ENCODE measurements at regions not wholly inside any gene's neighbourhood (a gene's known extent, or its start where the extent isn't known, plus 50 kb on each side); places are given as distances from the start of the nearest gene placed in this dataset.
A peak's percentile ranks its signal among the peaks of the same experiment; 100 is the strongest.

GRCh38 chr16:9183682-9184353 lies 92.4 kb downstream of the HAPSTR1 start:
- no peak for DNase-seq
- no peak for ATAC-seq
- intact Hi-C loops (cut with DNase I): no loop called here

GRCh38 chr16:9184354-9184690 lies 92.9 kb downstream of the HAPSTR1 start:
- intact Hi-C loops (cut with DNase I): no loop called here
- no peak for DNase-seq
- ATAC-seq: no peak

- ATAC-seq (no peak), DNase-seq (no peak)
- intact Hi-C loops (cut with DNase I): no loop called here
Measured at GRCh38 chr16:9185381-9185780, 93.9 kb downstream of the HAPSTR1 start.

GRCh38 chr16:9186061-9186460 lies 94.6 kb downstream of the HAPSTR1 start:
- ATAC-seq: no peak
- intact Hi-C loops (cut with DNase I): no loop called here
- DNase-seq: no peak

GRCh38 chr16:9188721-9189120 lies 97.3 kb downstream of the HAPSTR1 start:
- DNase-seq: no peak
- ATAC-seq: no peak
- intact Hi-C loops (cut with DNase I): no loop called here

- intact Hi-C loops (cut with DNase I): no loop called here
- ATAC-seq (no peak), DNase-seq (no peak)
Measured at GRCh38 chr16:9191274-9191850, 99.9 kb downstream of the HAPSTR1 start.

- ATAC-seq: no peak
- intact Hi-C loops (cut with DNase I): no loop called here
- no peak for DNase-seq
Measured at GRCh38 chr16:9192746-9193145, 101.3 kb downstream of the HAPSTR1 start.

- DNase-seq (no peak), ATAC-seq (peak in 1 of 2 donors; percentile 61)
- intact Hi-C loops (cut with DNase I): no loop called here
Measured at GRCh38 chr16:9195287-9195686, 103.8 kb downstream of the HAPSTR1 start.

GRCh38 chr16:9197957-9198661 lies 106.7 kb downstream of the HAPSTR1 start:
- ATAC-seq (no peak), DNase-seq (no peak)
- intact Hi-C loops (cut with DNase I): no loop called here

GRCh38 chr16:9199311-9199710 lies 107.9 kb downstream of the HAPSTR1 start:
- no peak for DNase-seq
- intact Hi-C loops (cut with DNase I): no loop called here
- ATAC-seq: no peak

- ATAC-seq (no peak), DNase-seq (no peak)
- intact Hi-C loops (cut with DNase I): no loop called here
Measured at GRCh38 chr16:9199751-9200150, 108.3 kb downstream of the HAPSTR1 start.

GRCh38 chr16:9203956-9204355 lies 112.5 kb downstream of the HAPSTR1 start:
- no peak for DNase-seq
- ATAC-seq: no peak
- intact Hi-C loops (cut with DNase I): no loop called here

GRCh38 chr16:9205661-9206060 lies 114.2 kb downstream of the HAPSTR1 start:
- ATAC-seq (no peak), DNase-seq (no peak)
- intact Hi-C loops (cut with DNase I): no loop called here

- no peak for DNase-seq
- intact Hi-C loops (cut with DNase I): no loop called here
- ATAC-seq: no peak
Measured at GRCh38 chr16:9206156-9206555, 114.7 kb downstream of the HAPSTR1 start.

- DNase-seq (no peak), ATAC-seq (no peak)
- intact Hi-C loops (cut with DNase I): no loop called here
Measured at GRCh38 chr16:9212621-9213020, 121.2 kb downstream of the HAPSTR1 start.

- DNase-seq (no peak), ATAC-seq (no peak)
- intact Hi-C loops (cut with DNase I): no loop called here
Measured at GRCh38 chr16:9219813-9220212, 128.4 kb downstream of the HAPSTR1 start.

GRCh38 chr16:9225527-9226316 lies 134.3 kb downstream of the HAPSTR1 start:
- DNase-seq (no peak), ATAC-seq (no peak)
- intact Hi-C loops (cut with DNase I): no loop called here

- ATAC-seq (no peak), DNase-seq (no peak)
- intact Hi-C loops (cut with DNase I): no loop called here
Measured at GRCh38 chr16:9226924-9227323, 135.5 kb downstream of the HAPSTR1 start.

- ATAC-seq (no peak), DNase-seq (no peak)
- intact Hi-C loops (cut with DNase I): no loop called here
Measured at GRCh38 chr16:9231039-9231438, 139.6 kb downstream of the HAPSTR1 start.

GRCh38 chr16:9232102-9232770 lies 140.8 kb downstream of the HAPSTR1 start:
- no peak for DNase-seq
- intact Hi-C loops (cut with DNase I): no loop called here
- ATAC-seq: no peak
